Bronchial epithelial cell (primary cell): ENCODE measurements at regions not wholly inside any gene's neighbourhood (a gene's known extent, or its start where the extent isn't known, plus 50 kb on each side); places are given as distances from the start of the nearest gene placed in this dataset.

Experiments used
- DNase-seq: peaks from one replicate; pipeline ENCODE4 v3.0.0-alpha.2; 2010; ENCODE audit warnings: low read depth
- FAIRE-seq: peaks from 2 replicates; lab custom pipeline; 2011; peaks lifted over from hg19 to GRCh38; lab: Jason Lieb, UNC
- H3K27me3 ChIP-seq: 2 replicates; pipeline ENCODE4 v1.5.1; 2011; ENCODE audit warnings: low read length; ENCODE audit not compliant: control insufficient read depth, insufficient read depth
- H3K36me3 ChIP-seq: 2 replicates; pipeline ENCODE4 v1.5.1; 2011; ENCODE audit warnings: low read length; ENCODE audit not compliant: control insufficient read depth, insufficient read depth
- H3K4me3 ChIP-seq: 2 replicates; pipeline ENCODE4 v1.5.1; 2011; ENCODE audit warnings: mild to moderate bottlenecking, low read depth, low read length, control low read depth
- CTCF ChIP-seq: IDR thresholded peaks from 2 replicates; pipeline ENCODE4 v1.5.1; 2011; ENCODE audit warnings: mild to moderate bottlenecking, moderate library complexity, low read length, control low read depth, inconsistent platforms; ENCODE audit not compliant: insufficient read depth, severe bottlenecking

- no peak for FAIRE-seq
- H3K27me3 ChIP-seq, result no peaks in the 10 kb centered on the region
- TF ChIP-seq CTCF, result no peak
- H3K4me3 ChIP-seq, result no peak overlapping the region
- no peaks in the 10 kb centered on the region for H3K36me3 ChIP-seq
- DNase-seq, result no peak
Observed at GRCh38 chr1:244965185-244966030, 101.1 kb upstream of the HNRNPU start.

- TF ChIP-seq CTCF, result no peak
- FAIRE-seq (no peak), DNase-seq (peak; percentile 16)
- no peaks in the 10 kb centered on the region for H3K36me3 ChIP-seq
- no peak overlapping the region for H3K4me3 ChIP-seq
- H3K27me3 ChIP-seq, result no peaks in the 10 kb centered on the region
Observed at GRCh38 chr1:244964112-244964971, 100.0 kb upstream of the HNRNPU start.

- Histone ChIP-seq H3K4me3 (no peak overlapping the region), H3K27me3 (no peaks in the 10 kb centered on the region), H3K36me3 (no peaks in the 10 kb centered on the region)
- FAIRE-seq, result no peak
- no peak for DNase-seq
- no peak for TF ChIP-seq CTCF
Observed at GRCh38 chr1:244963231-244963826, 99.0 kb upstream of the HNRNPU start.

- no peak for FAIRE-seq
- no peak for TF ChIP-seq CTCF
Observed at GRCh38 chr1:244962130-244962529, 97.8 kb upstream of the HNRNPU start.

GRCh38 chr1:244960904-244961303 lies 96.6 kb upstream of the HNRNPU start:
- FAIRE-seq, result no peak
- Histone ChIP-seq H3K27me3 (no peaks in the 10 kb centered on the region), H3K36me3 (no peaks in the 10 kb centered on the region), H3K4me3 (no peak overlapping the region)
- no peak for TF ChIP-seq CTCF
- DNase-seq, result no peak

More at GRCh38 chr1:244962130-244962529, 97.8 kb upstream of the HNRNPU start:
- Histone ChIP-seq H3K27me3 (no peaks in the 10 kb centered on the region), H3K4me3 (no peak overlapping the region), H3K36me3 (no peaks in the 10 kb centered on the region)
- DNase-seq, result no peak
